ENCODE measurements at regions not wholly inside any gene's neighbourhood (a gene's known extent, or its start where the extent isn't known, plus 50 kb on each side); places are given as distances from the start of the nearest gene placed in this dataset.

GRCh38 chr3:167100651-167101050 lies 279.4 kb downstream of the ZBBX start:
- no peak for TF ChIP-seq CTCF (IDR thresholded peaks at IDR 0.05)
- TF ChIP-seq POLR2A (IDR thresholded peaks at IDR 0.05): no peak

Measured in gastroesophageal sphincter (tissue), 3 donors.